ENCODE measurements at regions not wholly inside any gene's neighbourhood (a gene's known extent, or its start where the extent isn't known, plus 50 kb on each side); places are given as distances from the start of the nearest gene placed in this dataset.

DNA sequence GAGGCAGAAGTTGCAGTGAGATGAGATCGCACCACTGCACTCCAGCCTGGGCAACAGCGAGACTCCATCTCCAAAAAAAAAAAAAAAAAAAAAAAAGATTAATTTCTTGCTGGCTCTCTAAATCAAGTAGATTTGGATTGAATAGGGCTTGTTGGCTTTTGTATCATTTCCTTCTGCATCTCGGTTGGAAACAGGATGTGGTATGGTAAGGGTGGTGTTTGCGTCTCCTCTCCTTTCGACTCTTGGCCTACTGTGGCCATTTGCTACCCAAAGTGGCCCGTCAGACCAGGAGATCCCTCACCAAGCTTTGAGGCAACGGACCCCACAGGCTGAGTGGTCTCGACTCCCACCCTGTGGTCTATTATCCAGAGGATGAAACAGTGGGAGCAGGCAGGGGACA is 168.0 kb upstream of the IRX3 start:
- no peak for DNase-seq (ENCODE audit: low read depth)
- H3K36me3 ChIP-seq (ENCODE audit: control insufficient read depth, insufficient read depth, low read length): no peaks in the 10 kb centered on the region
- CTCF ChIA-PET: interaction anchor here (0.9 kb wide), 1 partner anchor 12 kb away, joined by 3 read pairs; no protein-coding TSS in a partner anchor
- peaks cover 5% of the 10 kb centered on the region for H3K27me3 ChIP-seq (ENCODE audit: control insufficient read depth, insufficient read depth, low read length)
- no peak for TF ChIP-seq CTCF (IDR thresholded peaks at IDR 0.05; ENCODE audit: insufficient read depth, low read depth, low read length)
- POLR2A ChIA-PET: no interaction called here
- no peak overlapping the region for H3K4me3 ChIP-seq (ENCODE audit: low read depth, low read length)

- ChIA-PET CTCF (no interaction called here), POLR2A (no interaction called here)
- TF ChIP-seq CTCF (IDR thresholded peaks at IDR 0.05; ENCODE audit: insufficient read depth, low read depth, low read length): no peak
- H3K36me3 ChIP-seq (ENCODE audit: control insufficient read depth, insufficient read depth, low read length): no peaks in the 10 kb centered on the region
- H3K27me3 ChIP-seq (ENCODE audit: control insufficient read depth, insufficient read depth, low read length): peaks cover 5% of the 10 kb centered on the region
- DNase-seq (ENCODE audit: low read depth): no peak
- H3K4me3 ChIP-seq (ENCODE audit: low read depth, low read length): no peak overlapping the region
Observed at GRCh38 chr16:54453871-54454270, 167.3 kb upstream of the IRX3 start.

GRCh38 chr16:54447576-54448440 is 161.2 kb upstream of the IRX3 start:
- ChIA-PET CTCF (interaction anchor here (1.0 to 1.5 kb wide), 3 partner anchors 15 to 149 kb away, joined by 3 read pairs; no protein-coding TSS in a partner anchor), POLR2A (no interaction called here)
- DNase-seq (ENCODE audit: low read depth): no peak
- no peak overlapping the region for H3K4me3 ChIP-seq (ENCODE audit: low read depth, low read length)
- H3K36me3 ChIP-seq (ENCODE audit: control insufficient read depth, insufficient read depth, low read length): no peaks in the 10 kb centered on the region
- H3K27me3 ChIP-seq (ENCODE audit: control insufficient read depth, insufficient read depth, low read length): no peaks in the 10 kb centered on the region
- no peak for TF ChIP-seq CTCF (IDR thresholded peaks at IDR 0.05; ENCODE audit: insufficient read depth, low read depth, low read length)

DNA sequence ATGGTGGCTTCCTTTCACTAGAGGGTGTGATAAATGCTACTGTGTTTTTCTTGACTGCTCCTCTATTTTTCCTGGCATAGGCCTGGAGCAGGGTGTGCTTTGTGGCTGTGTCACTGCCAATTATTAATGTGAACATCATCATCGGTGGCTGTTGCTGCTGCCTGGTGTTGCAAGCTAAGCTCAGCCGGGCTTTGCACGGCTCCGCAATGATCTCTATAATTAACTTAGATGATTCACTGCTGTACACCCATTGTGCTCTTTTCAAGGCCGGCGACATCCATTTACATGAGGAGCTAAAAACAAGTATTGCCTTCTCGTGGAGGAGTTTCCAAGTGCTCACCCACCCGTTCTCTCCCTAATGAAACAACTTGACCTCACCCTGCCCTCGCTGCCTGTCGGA is 160.1 kb upstream of the IRX3 start:
- CTCF ChIA-PET: interaction anchor here (0.6 to 1.5 kb wide), 3 partner anchors 9 to 25 kb away, joined by 3 read pairs; no protein-coding TSS in a partner anchor
- DNase-seq (ENCODE audit: low read depth): no peak
- Histone ChIP-seq H3K36me3 (ENCODE audit: control insufficient read depth, insufficient read depth, low read length) (no peaks in the 10 kb centered on the region), H3K27me3 (ENCODE audit: control insufficient read depth, insufficient read depth, low read length) (peaks cover 3% of the 10 kb centered on the region; the same call in 1 of the 2 replicates), H3K4me3 (ENCODE audit: low read depth, low read length) (no peak overlapping the region)
- POLR2A ChIA-PET: no interaction called here
- no peak for TF ChIP-seq CTCF (IDR thresholded peaks at IDR 0.05; ENCODE audit: insufficient read depth, low read depth, low read length)

GRCh38 chr16:54444851-54445458 is 158.4 kb upstream of the IRX3 start:
- DNase-seq (ENCODE audit: low read depth): no peak

More at GRCh38 chr16:54444851-54445458, 158.4 kb upstream of the IRX3 start:
- H3K27me3 ChIP-seq (ENCODE audit: control insufficient read depth, insufficient read depth, low read length): peaks cover 3% of the 10 kb centered on the region; the same call in 1 of the 2 replicates
- POLR2A ChIA-PET: no interaction called here
- no peaks in the 10 kb centered on the region for H3K36me3 ChIP-seq (ENCODE audit: control insufficient read depth, insufficient read depth, low read length)
- no peak overlapping the region for H3K4me3 ChIP-seq (ENCODE audit: low read depth, low read length)
- CTCF ChIA-PET: interaction anchor here (1.0 kb wide), 1 partner anchor 17 kb away, joined by 3 read pairs; no protein-coding TSS in a partner anchor
- TF ChIP-seq CTCF (IDR thresholded peaks at IDR 0.05; ENCODE audit: insufficient read depth, low read depth, low read length): no peak

Measured in BJ (cell line).